NCI-H1417 treated with DMSO at 0.1 percent for 48 hours (cell line): ENCODE measurements at regions not wholly inside any gene's neighbourhood (a gene's known extent, or its start where the extent isn't known, plus 50 kb on each side); places are given as distances from the start of the nearest gene placed in this dataset.
"Not testable (repeated sequence)": the region's sequence is repeated elsewhere in the genome, so short reads cannot be mapped to it uniquely, and the experiment has no call there.

ENCODE experiments used
- DNase-seq: peaks from one replicate; lab custom pipeline; 2025; lab: John Stamatoyannopoulos, UW

GRCh38 chr9:29556746-29557145 lies 1983.5 kb upstream of the C9orf72 start:
- no peak for DNase-seq

- DNase-seq, result no peak
These were observed 1991.3 kb upstream of the C9orf72 start for GRCh38 chr9:29564564-29564963.

GRCh38 chr9:29575219-29575618 lies 2001.9 kb upstream of the C9orf72 start:
- no peak for DNase-seq

- no peak for DNase-seq
These were observed 2015.1 kb upstream of the C9orf72 start for GRCh38 chr9:29588361-29588760.

GRCh38 chr9:29609282-29609681 lies 2036.0 kb upstream of the C9orf72 start:
- DNase-seq, result no peak

GRCh38 chr9:29613773-29614172 lies 2040.5 kb upstream of the C9orf72 start:
- DNase-seq, result no peak

GRCh38 chr9:29616844-29617243 lies 2043.6 kb upstream of the C9orf72 start:
- DNase-seq, result no peak

- DNase-seq, result no peak
These were observed 2052.0 kb upstream of the C9orf72 start for GRCh38 chr9:29625292-29625731.

- no peak for DNase-seq
These were observed 2052.7 kb upstream of the C9orf72 start for GRCh38 chr9:29625931-29626330.

GRCh38 chr9:29628856-29629255 lies 2055.6 kb upstream of the C9orf72 start:
- DNase-seq, result not testable (repeated sequence)

- DNase-seq, result no peak
These were observed 2064.4 kb upstream of the C9orf72 start for GRCh38 chr9:29637471-29638237.

GRCh38 chr9:29640507-29640906 lies 2067.2 kb upstream of the C9orf72 start:
- DNase-seq, result no peak

GRCh38 chr9:29644514-29644913 lies 2071.2 kb upstream of the C9orf72 start:
- DNase-seq, result no peak

GRCh38 chr9:29647451-29647850 lies 2074.2 kb upstream of the C9orf72 start:
- no peak for DNase-seq

GRCh38 chr9:29648132-29648531 lies 2074.9 kb upstream of the C9orf72 start:
- DNase-seq, result no peak

- DNase-seq, result no peak
These were observed 2075.3 kb upstream of the C9orf72 start for GRCh38 chr9:29648601-29649000.

- DNase-seq, result no peak
These were observed 2083.5 kb upstream of the C9orf72 start for GRCh38 chr9:29656641-29657406.

- no peak for DNase-seq
These were observed 2084.5 kb upstream of the C9orf72 start for GRCh38 chr9:29657821-29658220.

GRCh38 chr9:29659014-29659413 lies 2085.7 kb upstream of the C9orf72 start:
- no peak for DNase-seq

- no peak for DNase-seq
These were observed 2086.5 kb upstream of the C9orf72 start for GRCh38 chr9:29659736-29660135.

GRCh38 chr9:29668732-29669131 lies 2095.5 kb upstream of the C9orf72 start:
- no peak for DNase-seq

GRCh38 chr9:29669613-29670012 lies 2096.3 kb upstream of the C9orf72 start:
- no peak for DNase-seq

GRCh38 chr9:29685531-29685930 lies 2112.2 kb upstream of the C9orf72 start:
- no peak for DNase-seq
